ENCODE measurements at regions not wholly inside any gene's neighbourhood (a gene's known extent, or its start where the extent isn't known, plus 50 kb on each side); places are given as distances from the start of the nearest gene placed in this dataset.

- Histone ChIP-seq H3K27me3 (ENCODE audit: insufficient read depth in 3 of 3, low read length in 2 of 3) (no peaks in the 10 kb centered on the region), H3K36me3 (ENCODE audit: insufficient read depth in 1 of 2, low read depth in 1 of 2) (no peaks in the 10 kb centered on the region), H3K9me3 (no peaks in the 10 kb centered on the region), H3K4me3 (no peak overlapping the region), H3K4me1 (no peaks in the 10 kb centered on the region), H3K27ac (no peak overlapping the region)
- DNase-seq (no peak), ATAC-seq (no peak)
- intact Hi-C loops (cut with DNase I): no loop called here
- no peak for TF ChIP-seq CTCF (IDR thresholded peaks at IDR 0.05)
- WGBS, 3 donors: 73 to 83% (median 74%) methylated on average over 8 of the region's 8 CpGs
These were observed 174.5 kb upstream of the SMIM31 start for GRCh38 chr4:164579270-164579942.

- intact Hi-C loops (cut with DNase I): no loop called here
- WGBS, 3 donors: 61 to 63% (median 62%) methylated on average over 6 of the region's 6 CpGs
- ATAC-seq (no peak), DNase-seq (no peak)
- Histone ChIP-seq H3K4me3 (no peak overlapping the region), H3K9me3 (no peaks in the 10 kb centered on the region), H3K4me1 (no peaks in the 10 kb centered on the region), H3K36me3 (ENCODE audit: insufficient read depth in 1 of 2, low read depth in 1 of 2) (no peaks in the 10 kb centered on the region), H3K27ac (no peak overlapping the region), H3K27me3 (ENCODE audit: insufficient read depth in 3 of 3, low read length in 2 of 3) (no peaks in the 10 kb centered on the region)
- no peak for TF ChIP-seq CTCF (IDR thresholded peaks at IDR 0.05)
These were observed 162.3 kb upstream of the SMIM31 start for GRCh38 chr4:164591666-164592065.

GRCh38 chr4:164595751-164596150, 158.2 kb upstream of the SMIM31 start:
- H3K27ac ChIP-seq: no peak overlapping the region
- no peak for TF ChIP-seq CTCF (IDR thresholded peaks at IDR 0.05)
- no peak for ATAC-seq
- no peak for DNase-seq
- no peaks in the 10 kb centered on the region for H3K36me3 ChIP-seq (ENCODE audit: insufficient read depth in 1 of 2, low read depth in 1 of 2)
- no peaks in the 10 kb centered on the region for H3K9me3 ChIP-seq
- H3K4me1 ChIP-seq: no peaks in the 10 kb centered on the region
- no peak overlapping the region for H3K4me3 ChIP-seq
- no peaks in the 10 kb centered on the region for H3K27me3 ChIP-seq (ENCODE audit: insufficient read depth in 3 of 3, low read length in 2 of 3)
- intact Hi-C loops (cut with DNase I): no loop called here
- 70 to 78% (median 78%) methylated on average over 4 of the region's 4 CpGs for WGBS, 3 donors

GRCh38 chr4:164596318-164596878, 157.5 kb upstream of the SMIM31 start:
- Histone ChIP-seq H3K27me3 (ENCODE audit: insufficient read depth in 3 of 3, low read length in 2 of 3) (no peaks in the 10 kb centered on the region), H3K4me3 (no peak overlapping the region), H3K4me1 (no peaks in the 10 kb centered on the region), H3K9me3 (no peaks in the 10 kb centered on the region), H3K27ac (no peak overlapping the region), H3K36me3 (ENCODE audit: insufficient read depth in 1 of 2, low read depth in 1 of 2) (no peaks in the 10 kb centered on the region)
- DNase-seq (no peak), ATAC-seq (no peak)
- intact Hi-C loops (cut with DNase I): no loop called here
- 85 to 88% (median 88%) methylated on average over 17 of the region's 17 CpGs for WGBS, 3 donors
- no peak for TF ChIP-seq CTCF (IDR thresholded peaks at IDR 0.05)

- intact Hi-C loops (cut with DNase I): no loop called here
- Histone ChIP-seq H3K4me3 (no peak overlapping the region), H3K27me3 (ENCODE audit: insufficient read depth in 3 of 3, low read length in 2 of 3) (no peaks in the 10 kb centered on the region), H3K9me3 (peaks cover 5% of the 10 kb centered on the region), H3K4me1 (no peaks in the 10 kb centered on the region), H3K27ac (no peak overlapping the region), H3K36me3 (ENCODE audit: insufficient read depth in 1 of 2, low read depth in 1 of 2) (no peaks in the 10 kb centered on the region)
- ATAC-seq (no peak), DNase-seq (no peak)
- no peak for TF ChIP-seq CTCF (IDR thresholded peaks at IDR 0.05)
- WGBS, 3 donors: 29 to 56% (median 41%) methylated on average over 1 of the region's 1 CpG
These were observed 157.0 kb upstream of the SMIM31 start for GRCh38 chr4:164596927-164597326.

All from psoas muscle (tissue), 7 donors.